Aorta (tissue), 5 donors: ENCODE measurements at regions not wholly inside any gene's neighbourhood (a gene's known extent, or its start where the extent isn't known, plus 50 kb on each side); places are given as distances from the start of the nearest gene placed in this dataset.

Source experiments
- ATAC-seq: fragments of 200-7000 bp; cut with Tn5 transposase; one replicate; pipeline ENCODE4 v1.9.1; 2022; ENCODE audit warnings: moderate library complexity; ENCODE audit not compliant: low FRiP score
- DNase-seq, 2 donors: peaks; one replicate each; pipeline ENCODE4 v3.0.0-alpha.2; 2020
- H3K27ac ChIP-seq, 2 donors: one replicate each; pipeline ENCODE4 v1.5.1; 2013; ENCODE audit warnings: low read length in 2 of 2, mild to moderate bottlenecking in 2 of 2, moderate library complexity in 2 of 2, control low read depth in 1 of 2, inconsistent platforms in 1 of 2, low read depth in 1 of 2
- H3K27me3 ChIP-seq, 2 donors: one replicate each; pipeline ENCODE4 v1.6.1; 2013; ENCODE audit warnings: control low read depth in 1 of 2, low read length in 1 of 2, mild to moderate bottlenecking in 1 of 2, moderate library complexity in 1 of 2; ENCODE audit not compliant: insufficient read depth in 2 of 2, control insufficient read depth in 1 of 2
- H3K36me3 ChIP-seq, 2 donors: one replicate each; pipeline ENCODE4 v1.6.1; 2013; ENCODE audit warnings: control low read depth in 1 of 2, low read length in 1 of 2, mild to moderate bottlenecking in 1 of 2; ENCODE audit not compliant: insufficient read depth in 2 of 2, control insufficient read depth in 1 of 2
- H3K4me1 ChIP-seq, 2 donors: one replicate each; pipeline ENCODE4 v1.6.1; 2013; ENCODE audit warnings: low read length in 2 of 2, control low read depth in 1 of 2, mild to moderate bottlenecking in 1 of 2, moderate library complexity in 1 of 2; ENCODE audit not compliant: insufficient read depth in 2 of 2, control insufficient read depth in 1 of 2
- H3K4me3 ChIP-seq, 2 donors: one replicate each; pipeline ENCODE4 v1.5.1; 2013; ENCODE audit warnings: low read length in 2 of 2, control low read depth in 1 of 2, mild to moderate bottlenecking in 1 of 2
- H3K9me3 ChIP-seq: one replicate; pipeline ENCODE4 v1.6.1; 2013; ENCODE audit warnings: mild to moderate bottlenecking, low read length; ENCODE audit not compliant: control insufficient read depth
- WGBS, 2 donors: extraction: QIAGEN DNeasy Blood & Tissue Kit; methylation state at CpG; one replicate each; pipeline ENCODE4 v1.1.7; 2013; 5-methylcytosine and 5-hydroxymethylcytosine counted together
- intact Hi-C, 2 donors: fragments of 100-400 bp; cut with DNase I; formaldehyde crosslinking; loops; one replicate each; pipeline versions ENCODE4 v1.14.2 to v1.15.0; 2022
- donor health status: healthy with polysubstance abuse.
- donor health status: Bipolar disorder and iron deficiency.
- donor health status: DM: no; HTN: no; CAD: no.
- donor health status: DM: no; HTN: no; CAD: no.
- donor health status: DM: yes; HTN: yes; CAD: no.

GRCh38 chr15:29900237-29901189 lies 78.2 kb upstream of the TJP1 start:
- Histone ChIP-seq H3K36me3 (no peaks in the 10 kb centered on the region), H3K9me3 (peaks cover 1% of the 10 kb centered on the region), H3K27ac (no peak overlapping the region), H3K4me3 (no peak overlapping the region), H3K4me1 (no peaks in the 10 kb centered on the region), H3K27me3 (no peaks in the 10 kb centered on the region)
- no peak for DNase-seq
- intact Hi-C loops: no loop called here
- WGBS, 2 donors: 92 to 93% methylated on average over 7 of the region's 7 CpGs
- ATAC-seq: no peak

- DNase-seq (no peak), ATAC-seq (no peak)
- Histone ChIP-seq H3K9me3 (peaks cover 1% of the 10 kb centered on the region), H3K27ac (no peak overlapping the region), H3K4me3 (no peak overlapping the region), H3K27me3 (no peaks in the 10 kb centered on the region), H3K4me1 (no peaks in the 10 kb centered on the region), H3K36me3 (no peaks in the 10 kb centered on the region)
- intact Hi-C loops: no loop called here
- WGBS, 2 donors: 90 to 92% methylated on average over 2 of the region's 2 CpGs
Observed at GRCh38 chr15:29896062-29896461, 73.8 kb upstream of the TJP1 start.

- intact Hi-C loops: no loop called here
- Histone ChIP-seq H3K4me3 (no peak overlapping the region), H3K9me3 (peaks cover 1% of the 10 kb centered on the region), H3K4me1 (no peaks in the 10 kb centered on the region), H3K27me3 (no peaks in the 10 kb centered on the region), H3K36me3 (no peaks in the 10 kb centered on the region), H3K27ac (no peak overlapping the region)
- no peak for ATAC-seq
- no peak for DNase-seq
- 87 to 92% methylated on average over 2 of the region's 2 CpGs for whole genome bisulfite sequencing, 2 donors
Observed at GRCh38 chr15:29891096-29891457, 68.8 kb upstream of the TJP1 start.

- Histone ChIP-seq H3K27me3 (no peaks in the 10 kb centered on the region), H3K9me3 (no peaks in the 10 kb centered on the region), H3K4me1 (no peaks in the 10 kb centered on the region), H3K36me3 (no peaks in the 10 kb centered on the region), H3K27ac (no peak overlapping the region), H3K4me3 (no peak overlapping the region)
- intact Hi-C loops: no loop called here
- WGBS, 2 donors: 88 to 90% methylated on average over 6 of the region's 6 CpGs
- DNase-seq (no peak), ATAC-seq (no peak)
Observed at GRCh38 chr15:29890336-29891095, 68.2 kb upstream of the TJP1 start.

DNA sequence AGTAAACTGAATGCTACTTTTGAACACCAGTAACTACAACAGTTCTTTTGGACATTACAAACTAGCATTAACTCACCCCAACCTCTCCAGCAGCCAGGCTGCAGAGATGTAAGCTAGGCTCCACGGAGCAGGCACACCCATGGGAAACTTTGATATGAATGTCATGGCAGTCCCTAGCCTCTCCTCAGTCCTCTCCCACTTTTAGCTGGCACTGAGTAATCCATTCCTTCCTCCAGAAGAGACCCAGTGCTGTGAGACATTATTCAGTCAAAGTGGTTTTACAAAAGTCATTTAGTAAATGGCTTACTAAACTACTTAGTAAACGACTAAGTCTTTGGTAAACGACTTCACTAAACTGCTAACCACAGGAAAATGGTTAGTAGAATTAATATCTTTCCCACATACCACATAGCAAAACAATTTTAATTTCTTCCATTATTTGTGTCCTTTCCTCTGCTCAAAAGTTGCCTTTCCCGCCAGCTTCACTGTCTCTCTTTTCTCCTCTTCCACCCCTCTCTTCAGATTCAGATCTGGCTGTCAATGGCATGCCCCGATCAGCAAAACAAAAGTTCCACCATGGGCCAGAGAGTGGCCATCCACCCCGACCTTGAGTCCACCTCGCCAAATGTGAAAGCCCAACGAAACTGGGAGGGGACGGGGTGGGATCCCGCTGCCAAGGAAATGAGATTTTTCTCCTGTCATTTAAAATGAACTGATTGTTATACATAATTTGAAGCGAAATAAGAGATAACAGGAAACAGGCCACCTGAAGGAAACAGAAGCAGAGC lies 67.5 kb upstream of the TJP1 start:
- Histone ChIP-seq H3K9me3 (no peaks in the 10 kb centered on the region), H3K27ac (no peak overlapping the region), H3K4me3 (no peak overlapping the region), H3K27me3 (no peaks in the 10 kb centered on the region), H3K4me1 (no peaks in the 10 kb centered on the region), H3K36me3 (no peaks in the 10 kb centered on the region)
- intact Hi-C loops: no loop called here
- DNase-seq (no peak), ATAC-seq (no peak)
- WGBS, 2 donors: 79 to 82% methylated on average over 11 of the region's 11 CpGs

DNA sequence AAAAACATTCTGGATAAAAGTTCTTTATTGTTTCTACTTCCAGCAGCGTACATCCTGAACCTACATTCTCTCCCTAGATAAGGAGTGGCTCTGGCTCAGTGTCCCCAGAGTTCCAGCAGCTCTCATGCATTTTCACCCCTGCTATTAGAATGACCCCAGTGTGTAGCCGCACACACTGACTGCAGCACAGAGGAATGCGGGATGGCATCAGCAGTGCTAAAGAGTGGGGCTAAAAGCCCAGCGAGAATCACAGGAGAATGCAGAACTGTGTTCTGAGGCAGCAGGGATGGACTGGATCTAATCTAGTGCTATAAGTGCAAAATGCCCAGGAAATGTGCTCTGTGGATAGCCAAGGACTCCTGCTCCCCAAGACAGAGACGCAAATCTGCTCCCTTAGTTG lies 66.4 kb upstream of the TJP1 start:
- Histone ChIP-seq H3K9me3 (no peaks in the 10 kb centered on the region), H3K4me1 (no peaks in the 10 kb centered on the region), H3K36me3 (no peaks in the 10 kb centered on the region), H3K27me3 (no peaks in the 10 kb centered on the region), H3K4me3 (no peak overlapping the region), H3K27ac (no peak overlapping the region)
- ATAC-seq: no peak
- WGBS, 2 donors: 48 to 58% methylated on average over 5 of the region's 5 CpGs
- intact Hi-C loops: no loop called here
- no peak for DNase-seq

- H3K36me3 ChIP-seq: no peaks in the 10 kb centered on the region
- intact Hi-C loops: no loop called here
- 49 to 54% methylated on average over 2 of the region's 2 CpGs for WGBS, 2 donors
- no peak for ATAC-seq
- no peak overlapping the region for H3K27ac ChIP-seq
- H3K4me1 ChIP-seq: no peaks in the 10 kb centered on the region
- H3K9me3 ChIP-seq: no peaks in the 10 kb centered on the region
- H3K27me3 ChIP-seq: no peaks in the 10 kb centered on the region
- no peak for DNase-seq
- no peak overlapping the region for H3K4me3 ChIP-seq
Observed at GRCh38 chr15:29887721-29888120, 65.5 kb upstream of the TJP1 start.

DNA sequence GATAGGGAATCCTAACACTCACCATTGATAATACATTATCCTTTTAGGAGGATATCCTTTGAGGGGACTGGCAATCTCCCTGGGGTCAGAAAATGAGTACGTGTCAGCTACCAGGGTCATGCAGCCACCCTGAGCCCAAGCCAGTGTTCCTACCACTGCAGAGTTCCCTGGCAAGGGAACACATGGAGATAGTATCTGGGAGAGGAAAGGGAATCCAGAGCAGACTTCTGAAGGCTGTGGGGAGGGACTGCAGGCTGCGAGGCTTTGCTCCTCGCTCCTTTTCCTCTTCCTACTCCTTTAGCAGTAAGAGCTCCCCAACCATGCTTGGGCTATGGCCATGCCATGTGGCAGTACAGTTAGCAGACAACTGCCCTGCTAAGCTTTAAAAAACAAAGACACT lies 62.9 kb upstream of the TJP1 start:
- no peaks in the 10 kb centered on the region for H3K9me3 ChIP-seq
- no peak for DNase-seq
- peaks cover 0 to 4% of the 10 kb centered on the region in 2 donors for H3K4me1 ChIP-seq
- no peaks in the 10 kb centered on the region for H3K36me3 ChIP-seq
- no peak overlapping the region for H3K4me3 ChIP-seq
- no peak for ATAC-seq
- intact Hi-C loops: no loop called here
- H3K27me3 ChIP-seq: no peaks in the 10 kb centered on the region
- 80 to 85% methylated on average over 3 of the region's 3 CpGs for WGBS, 2 donors
- H3K27ac ChIP-seq: no peak overlapping the region
